Activated naive CD4-positive, alpha-beta T cell treated with anti-CD3 and anti-CD28 coated beads, Interleukin-2, amount 50 U/mL, for 72 hours (primary cell): ENCODE measurements at regions not wholly inside any gene's neighbourhood (a gene's known extent, or its start where the extent isn't known, plus 50 kb on each side); places are given as distances from the start of the nearest gene placed in this dataset.
"Not testable (repeated sequence)": the region's sequence is repeated elsewhere in the genome, so short reads cannot be mapped to it uniquely, and the experiment has no call there.

Experiments
- ATAC-seq, 2 donors: fragments of 150-1000 bp; cut with Tn5 transposase; 2 replicates each; pipeline ENCODE4 v1.10.0; 2021; ENCODE audit warnings: mild to moderate bottlenecking in 2 of 2, moderate library complexity in 2 of 2
- DNase-seq, 2 donors: peaks; one replicate each; pipeline ENCODE4 v3.0.0; 2021 to 2022; ENCODE audit warnings: low spot score in 2 of 2
- H3K27ac Mint-ChIP-seq, 2 donors: one replicate each; pipeline ENCODE4 v1.8.0; 2022; ENCODE audit warnings: mild to moderate bottlenecking in 2 of 2, mixed read lengths in 2 of 2
- H3K36me3 Mint-ChIP-seq, 2 donors: one replicate each; pipeline ENCODE4 v1.8.0; 2022; ENCODE audit warnings: mixed read lengths in 2 of 2
- H3K9me3 Mint-ChIP-seq, 2 donors: one replicate each; pipeline ENCODE4 v1.8.0; 2022; ENCODE audit warnings: mixed read lengths in 2 of 2

- Mint-ChIP-seq H3K36me3 (no peaks in the 10 kb centered on the region), H3K9me3 (peaks cover 4 to 9% of the 10 kb centered on the region in 2 donors), H3K27ac (no peak overlapping the region)
- no peak for DNase-seq
- ATAC-seq: no peak
Measured at GRCh38 chr7:46613551-46613950, 692.5 kb upstream of the IGFBP3 start.

- no peaks in the 10 kb centered on the region for H3K36me3 Mint-ChIP-seq
- DNase-seq (no peak), ATAC-seq (no peak)
- peaks cover 3 to 9% of the 10 kb centered on the region in 2 donors for H3K9me3 Mint-ChIP-seq
- no peak overlapping the region for H3K27ac Mint-ChIP-seq
Measured at GRCh38 chr7:46613116-46613515, 692.0 kb upstream of the IGFBP3 start.

GRCh38 chr7:46611508-46611907 is 690.4 kb upstream of the IGFBP3 start:
- Mint-ChIP-seq H3K9me3 (peaks cover 0 to 9% of the 10 kb centered on the region in 2 donors), H3K36me3 (no peaks in the 10 kb centered on the region), H3K27ac (no peak overlapping the region)
- ATAC-seq (no peak), DNase-seq (no peak)

- no peak for DNase-seq
- no peak for ATAC-seq
- Mint-ChIP-seq H3K36me3 (no peaks in the 10 kb centered on the region), H3K9me3 (peaks cover 0 to 9% of the 10 kb centered on the region in 2 donors), H3K27ac (no peak overlapping the region)
Measured at GRCh38 chr7:46610746-46611145, 689.7 kb upstream of the IGFBP3 start.

GRCh38 chr7:46607176-46607575 is 686.1 kb upstream of the IGFBP3 start:
- DNase-seq: no peak
- H3K27ac Mint-ChIP-seq: no peak overlapping the region
- H3K36me3 Mint-ChIP-seq: no peaks in the 10 kb centered on the region
- peaks cover 3 to 4% of the 10 kb centered on the region in 2 donors for H3K9me3 Mint-ChIP-seq
- ATAC-seq: no peak

- Mint-ChIP-seq H3K27ac (no peak overlapping the region), H3K36me3 (no peaks in the 10 kb centered on the region), H3K9me3 (peaks cover 5 to 7% of the 10 kb centered on the region in 2 donors)
- DNase-seq: no peak
- no peak for ATAC-seq
Measured at GRCh38 chr7:46606761-46607160, 685.7 kb upstream of the IGFBP3 start.

- peaks cover 5 to 7% of the 10 kb centered on the region in 2 donors for H3K9me3 Mint-ChIP-seq
- no peak for ATAC-seq
- DNase-seq: no peak
- H3K27ac Mint-ChIP-seq: no peak overlapping the region
- H3K36me3 Mint-ChIP-seq: no peaks in the 10 kb centered on the region
Measured at GRCh38 chr7:46604241-46604661, 683.2 kb upstream of the IGFBP3 start.

- Mint-ChIP-seq H3K9me3 (peaks cover 5 to 7% of the 10 kb centered on the region in 2 donors), H3K36me3 (no peaks in the 10 kb centered on the region), H3K27ac (no peak overlapping the region)
- DNase-seq: no peak
- no peak for ATAC-seq
Measured at GRCh38 chr7:46603780-46604179, 682.7 kb upstream of the IGFBP3 start.

GRCh38 chr7:46603296-46603752 is 682.3 kb upstream of the IGFBP3 start:
- peaks cover 5 to 7% of the 10 kb centered on the region in 2 donors for H3K9me3 Mint-ChIP-seq
- ATAC-seq (no peak), DNase-seq (no peak)
- no peaks in the 10 kb centered on the region for H3K36me3 Mint-ChIP-seq
- no peak overlapping the region for H3K27ac Mint-ChIP-seq

- Mint-ChIP-seq H3K9me3 (peaks cover 5 to 11% of the 10 kb centered on the region in 2 donors), H3K27ac (no peak overlapping the region), H3K36me3 (no peaks in the 10 kb centered on the region)
- ATAC-seq (no peak), DNase-seq (no peak)
Measured at GRCh38 chr7:46600340-46600739, 679.3 kb upstream of the IGFBP3 start.

GRCh38 chr7:46594831-46595230 is 673.8 kb upstream of the IGFBP3 start:
- not testable (repeated sequence) for DNase-seq, ATAC-seq, H3K27ac Mint-ChIP-seq
- peaks cover 22 to 26% of the 10 kb centered on the region in 2 donors for H3K9me3 Mint-ChIP-seq
- peaks cover 0 to 17% of the 10 kb centered on the region in 2 donors for H3K36me3 Mint-ChIP-seq

- not testable (repeated sequence) for ATAC-seq, DNase-seq, H3K27ac Mint-ChIP-seq
- H3K9me3 Mint-ChIP-seq: peaks cover 21 to 34% of the 10 kb centered on the region in 2 donors
- H3K36me3 Mint-ChIP-seq: peaks cover 0 to 17% of the 10 kb centered on the region in 2 donors
Measured at GRCh38 chr7:46590918-46591905, 670.1 kb upstream of the IGFBP3 start.

- Mint-ChIP-seq H3K9me3 (peaks cover 19 to 29% of the 10 kb centered on the region in 2 donors), H3K27ac (no peak overlapping the region), H3K36me3 (peaks cover 0 to 15% of the 10 kb centered on the region in 2 donors)
- ATAC-seq (no peak), DNase-seq (no peak)
Measured at GRCh38 chr7:46589286-46589685, 668.2 kb upstream of the IGFBP3 start.

GRCh38 chr7:46586406-46586805 is 665.3 kb upstream of the IGFBP3 start:
- ATAC-seq (no peak), DNase-seq (no peak)
- peaks cover 6 to 12% of the 10 kb centered on the region in 2 donors for H3K9me3 Mint-ChIP-seq
- H3K27ac Mint-ChIP-seq: no peak overlapping the region
- H3K36me3 Mint-ChIP-seq: no peaks in the 10 kb centered on the region

GRCh38 chr7:46583656-46584055 is 662.6 kb upstream of the IGFBP3 start:
- no peak overlapping the region for H3K27ac Mint-ChIP-seq
- H3K36me3 Mint-ChIP-seq: no peaks in the 10 kb centered on the region
- DNase-seq (no peak), ATAC-seq (no peak)
- peaks cover 0 to 4% of the 10 kb centered on the region in 2 donors for H3K9me3 Mint-ChIP-seq

- no peak for ATAC-seq
Measured at GRCh38 chr7:46581268-46581667, 660.2 kb upstream of the IGFBP3 start.

GRCh38 chr7:46580766-46581165 is 659.7 kb upstream of the IGFBP3 start:
- Mint-ChIP-seq H3K27ac (no peak overlapping the region), H3K9me3 (peaks cover 10 to 16% of the 10 kb centered on the region in 2 donors), H3K36me3 (no peaks in the 10 kb centered on the region)
- ATAC-seq: no peak
- no peak for DNase-seq

More at GRCh38 chr7:46581268-46581667, 660.2 kb upstream of the IGFBP3 start:
- Mint-ChIP-seq H3K27ac (no peak overlapping the region), H3K36me3 (no peaks in the 10 kb centered on the region), H3K9me3 (peaks cover 10 to 16% of the 10 kb centered on the region in 2 donors)
- no peak for DNase-seq
